ENCODE measurements at regions not wholly inside any gene's neighbourhood (a gene's known extent, or its start where the extent isn't known, plus 50 kb on each side); places are given as distances from the start of the nearest gene placed in this dataset.

GRCh38 chr7:52406808-52407207 is 628.6 kb upstream of the POM121L12 start:
- Histone ChIP-seq H3K27ac (no peak overlapping the region), H3K9me3 (no peaks in the 10 kb centered on the region), H3K27me3 (no peaks in the 10 kb centered on the region), H3K4me1 (no peaks in the 10 kb centered on the region), H3K4me3 (no peak overlapping the region), H3K36me3 (no peaks in the 10 kb centered on the region)
- TF ChIP-seq EP300 (IDR thresholded peaks at IDR 0.05) (no peak), CTCF (IDR thresholded peaks at IDR 0.05) (no peak), POLR2A (IDR thresholded peaks at IDR 0.05) (no peak), POLR2AphosphoS5 (IDR thresholded peaks at IDR 0.05) (no peak)
- intact Hi-C loops (cut with DNase I; ENCODE audit: low total_unique reads), result no loop called here
- no peak for DNase-seq
- 62 to 78% (median 71%) methylated on average over 6 of the region's 6 CpGs for WGBS, 5 donors

GRCh38 chr7:52382731-52383130 is 652.7 kb upstream of the POM121L12 start:
- no peak for TF ChIP-seq EP300 (IDR thresholded peaks at IDR 0.05)
- no peak for TF ChIP-seq POLR2A (IDR thresholded peaks at IDR 0.05)
- no peak for TF ChIP-seq CTCF (IDR thresholded peaks at IDR 0.05)
- TF ChIP-seq POLR2AphosphoS5 (IDR thresholded peaks at IDR 0.05), result no peak
- 80 to 92% (median 87%) methylated on average over 3 of the region's 3 CpGs for WGBS, 5 donors
- intact Hi-C loops (cut with DNase I; ENCODE audit: low total_unique reads), result no loop called here
- Histone ChIP-seq H3K4me1 (no peaks in the 10 kb centered on the region), H3K9me3 (peaks cover 0 to 11% (median 3%) of the 10 kb centered on the region in 4 donors), H3K27me3 (no peaks in the 10 kb centered on the region), H3K27ac (no peak overlapping the region), H3K36me3 (no peaks in the 10 kb centered on the region), H3K4me3 (no peak overlapping the region)
- no peak for DNase-seq

DNA sequence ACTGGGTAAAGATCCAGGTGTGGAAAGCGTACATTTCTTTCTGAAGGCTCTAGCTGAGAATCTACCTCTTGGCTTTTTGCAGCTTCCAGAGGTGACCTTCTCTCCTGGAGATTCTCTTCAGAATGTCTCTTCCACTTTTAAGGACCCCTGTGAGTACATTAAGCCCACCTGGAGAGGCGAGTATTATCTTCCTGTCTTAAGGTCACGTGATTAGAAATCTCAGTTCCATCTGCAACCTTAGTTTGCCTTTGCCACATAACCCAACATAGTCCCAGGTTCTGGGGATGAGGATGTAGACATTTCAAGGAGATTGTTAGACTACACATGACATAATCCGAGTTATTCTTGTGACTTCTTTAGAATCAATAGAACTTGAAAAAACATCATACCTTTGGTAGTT is 665.5 kb upstream of the POM121L12 start:
- intact Hi-C loops (cut with DNase I; ENCODE audit: low total_unique reads), result no loop called here
- H3K27me3 ChIP-seq, result no peaks in the 10 kb centered on the region
- H3K4me3 ChIP-seq, result no peak overlapping the region
- no peak for DNase-seq
- 78 to 86% (median 82%) methylated on average over 4 of the region's 4 CpGs for WGBS, 5 donors
- H3K27ac ChIP-seq, result no peak overlapping the region
- no peaks in the 10 kb centered on the region for H3K9me3 ChIP-seq
- no peak for TF ChIP-seq POLR2A (IDR thresholded peaks at IDR 0.05)
- TF ChIP-seq POLR2AphosphoS5 (IDR thresholded peaks at IDR 0.05), result no peak
- TF ChIP-seq CTCF (IDR thresholded peaks at IDR 0.05), result no peak
- TF ChIP-seq EP300 (IDR thresholded peaks at IDR 0.05), result no peak
- H3K36me3 ChIP-seq, result no peaks in the 10 kb centered on the region
- H3K4me1 ChIP-seq, result no peaks in the 10 kb centered on the region

- DNase-seq, result no peak
- intact Hi-C loops (cut with DNase I; ENCODE audit: low total_unique reads), result no loop called here
- Histone ChIP-seq H3K27ac (no peak overlapping the region), H3K36me3 (no peaks in the 10 kb centered on the region), H3K9me3 (no peaks in the 10 kb centered on the region), H3K27me3 (no peaks in the 10 kb centered on the region), H3K4me3 (no peak overlapping the region), H3K4me1 (no peaks in the 10 kb centered on the region)
- TF ChIP-seq CTCF (IDR thresholded peaks at IDR 0.05), result no peak
- TF ChIP-seq EP300 (IDR thresholded peaks at IDR 0.05), result no peak
- no peak for TF ChIP-seq POLR2A (IDR thresholded peaks at IDR 0.05)
- no peak for TF ChIP-seq POLR2AphosphoS5 (IDR thresholded peaks at IDR 0.05)
These were observed 670.1 kb upstream of the POM121L12 start for GRCh38 chr7:52365349-52365748.
